Germinal center (tissue), 1 donor: ENCODE measurements at regions not wholly inside any gene's neighbourhood (a gene's known extent, or its start where the extent isn't known, plus 50 kb on each side); places are given as distances from the start of the nearest gene placed in this dataset.
"Not testable (repeated sequence)": the region's sequence is repeated elsewhere in the genome, so short reads cannot be mapped to it uniquely, and the experiment has no call there.

ENCODE experiments used
- DNase-seq: peaks from one replicate; pipeline ENCODE4 v3.0.0; 2012; ENCODE audit warnings: mixed read lengths, low spot score

DNA sequence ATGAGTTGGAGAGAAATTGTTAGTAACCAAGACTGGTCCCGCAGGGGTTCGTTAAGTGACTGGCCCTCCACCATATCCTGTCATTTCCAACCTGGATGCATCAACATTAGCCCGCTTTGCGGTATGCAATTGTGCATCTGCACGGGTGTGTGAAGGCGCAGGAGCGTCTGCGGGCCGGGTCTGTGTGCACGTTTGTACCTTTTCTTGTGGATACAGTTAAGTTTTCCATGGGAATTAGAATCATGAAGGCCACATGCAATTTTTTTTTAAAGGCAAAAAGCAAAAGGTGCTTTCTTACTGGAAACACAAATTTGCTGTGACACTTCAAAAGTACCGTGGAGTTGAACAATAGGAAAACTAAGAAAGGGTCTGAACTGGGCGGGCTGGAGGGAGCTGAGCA lies 355.4 kb upstream of the ZFHX3 start:
- DNase-seq, result no peak

DNA sequence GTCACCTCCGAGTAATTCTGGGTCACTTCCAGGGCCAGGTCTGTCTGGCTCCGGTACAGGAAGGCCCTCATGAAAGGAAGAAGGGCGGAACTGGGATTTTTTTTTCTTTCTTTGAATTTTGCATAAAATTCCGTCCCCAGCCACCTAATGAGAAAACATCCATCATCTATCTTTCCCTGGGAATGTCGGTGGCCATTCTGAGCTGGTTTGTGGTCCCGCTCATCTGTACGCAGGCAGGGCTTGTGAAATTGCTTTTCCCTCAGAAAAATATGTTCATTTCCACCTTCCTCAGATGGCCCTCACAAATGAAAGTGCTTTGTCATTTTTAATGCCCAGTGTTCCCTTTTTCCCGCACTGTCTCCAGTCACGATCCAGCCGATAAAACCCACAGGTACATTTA lies 353.0 kb upstream of the ZFHX3 start:
- no peak for DNase-seq

DNA sequence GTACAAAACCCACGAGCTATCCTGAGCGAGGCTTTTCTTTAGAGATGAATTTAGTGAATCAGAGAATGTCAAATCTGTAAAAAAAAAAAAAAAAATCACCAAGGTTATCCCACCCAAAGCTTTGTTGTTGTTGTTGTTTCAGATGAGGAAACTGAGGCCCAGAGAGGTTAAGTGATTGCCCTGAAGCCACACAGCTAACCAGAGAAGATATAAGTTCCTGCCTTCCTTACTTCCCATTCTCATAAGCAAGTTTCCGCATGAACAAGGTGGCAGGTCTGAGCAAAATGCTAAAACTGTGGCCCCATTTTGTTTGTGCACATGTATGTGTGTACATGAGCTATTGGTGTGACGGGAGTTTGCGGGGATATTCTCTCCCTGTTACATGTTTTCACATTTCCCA lies 352.1 kb upstream of the ZFHX3 start:
- no peak for DNase-seq

DNA sequence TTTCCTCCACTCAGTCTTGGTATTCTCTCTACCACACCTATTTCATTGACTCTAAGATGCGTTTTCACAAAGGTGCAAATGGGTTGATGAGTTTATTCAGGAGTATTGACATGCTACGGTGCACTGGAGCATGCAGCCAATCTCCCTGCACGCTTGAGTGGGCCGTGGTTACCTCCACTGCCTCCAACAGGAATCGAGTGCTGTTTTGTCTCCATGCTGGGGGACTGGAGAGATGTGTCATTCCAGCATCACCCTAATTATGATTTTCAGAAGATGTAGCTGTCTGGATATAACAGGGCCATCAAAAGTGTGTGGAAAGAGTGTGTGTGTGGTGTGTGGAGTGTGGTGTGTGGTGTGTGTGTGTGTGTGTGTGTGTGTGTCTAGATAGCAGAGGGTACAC lies 351.6 kb upstream of the ZFHX3 start:
- no peak for DNase-seq

DNA sequence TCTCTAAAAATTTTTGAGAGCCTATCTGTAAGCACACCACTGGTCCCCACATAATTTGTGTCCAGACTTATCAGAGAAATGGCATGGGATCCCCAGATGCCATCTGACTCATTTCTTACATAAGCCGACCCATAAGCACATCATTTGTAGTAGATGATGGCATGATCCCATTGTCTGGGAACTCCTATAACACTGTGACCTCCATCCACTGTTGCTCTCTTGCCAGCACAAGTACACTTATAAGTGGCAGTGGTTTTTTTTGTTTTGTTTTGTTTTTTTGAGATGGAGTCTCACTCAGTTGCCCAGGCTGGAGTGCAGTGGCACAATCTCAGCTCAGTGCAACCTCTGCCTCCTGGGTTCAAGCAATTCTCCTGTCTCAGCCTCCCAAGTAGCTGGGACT lies 350.7 kb upstream of the ZFHX3 start:
- DNase-seq, result not testable (repeated sequence)

DNA sequence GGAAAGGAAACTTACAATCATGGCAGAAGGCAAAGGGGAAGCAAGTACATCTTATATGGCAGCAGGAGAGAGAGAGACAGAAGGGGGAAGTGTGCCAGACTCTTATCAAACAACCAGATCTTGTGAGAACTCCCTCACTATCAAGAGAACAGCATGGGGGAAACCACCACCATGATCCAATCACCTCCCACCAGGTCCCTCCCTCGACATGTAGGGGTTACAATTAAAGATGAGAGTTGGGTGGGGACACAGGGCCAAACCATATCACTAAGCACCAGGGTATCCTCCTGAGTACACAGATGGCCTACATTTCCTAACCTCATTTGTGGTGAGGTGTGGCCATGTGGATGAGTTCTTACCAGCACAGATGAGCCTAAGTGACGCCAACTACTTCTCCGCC lies 348.6 kb upstream of the ZFHX3 start:
- no peak for DNase-seq

DNA sequence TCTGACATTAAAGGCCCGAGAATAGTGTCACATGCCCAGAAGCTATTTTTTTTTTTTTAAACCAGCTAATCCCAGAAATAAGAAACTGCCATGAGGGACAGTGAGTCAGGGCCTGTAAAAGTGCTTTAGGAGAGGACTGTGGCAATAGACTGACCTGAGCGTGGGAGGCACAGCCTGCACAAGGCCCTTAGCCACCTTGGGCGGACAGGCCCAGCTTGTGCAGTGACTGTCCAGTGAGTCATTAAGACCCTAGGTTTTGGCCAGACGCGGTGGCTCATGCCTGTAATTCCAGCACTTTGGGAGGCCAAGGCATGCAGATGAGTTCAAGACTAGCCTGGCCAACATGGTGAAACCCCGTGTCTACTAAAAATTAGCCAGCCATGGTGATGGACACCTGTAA lies 343.0 kb upstream of the ZFHX3 start:
- DNase-seq, result no peak

DNA sequence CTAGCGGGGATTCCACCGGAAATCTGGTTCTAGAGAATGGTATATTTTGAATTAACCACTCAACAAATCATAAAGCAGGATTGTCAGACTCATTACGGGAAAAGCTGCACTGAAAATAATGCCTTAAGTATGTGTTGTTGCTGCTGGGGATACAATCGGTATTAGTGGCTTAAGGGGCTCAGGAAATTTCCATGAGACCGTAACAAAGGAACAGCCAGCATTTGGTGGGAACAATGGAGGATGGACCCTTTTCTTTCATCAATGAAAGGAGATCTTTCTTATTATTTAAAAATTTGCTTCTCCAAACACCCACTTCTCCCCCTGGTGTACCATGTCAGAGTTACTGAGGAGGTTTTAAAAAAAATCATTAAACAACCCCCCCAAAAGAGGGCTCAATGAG lies 342.6 kb upstream of the ZFHX3 start:
- DNase-seq, result no peak

DNA sequence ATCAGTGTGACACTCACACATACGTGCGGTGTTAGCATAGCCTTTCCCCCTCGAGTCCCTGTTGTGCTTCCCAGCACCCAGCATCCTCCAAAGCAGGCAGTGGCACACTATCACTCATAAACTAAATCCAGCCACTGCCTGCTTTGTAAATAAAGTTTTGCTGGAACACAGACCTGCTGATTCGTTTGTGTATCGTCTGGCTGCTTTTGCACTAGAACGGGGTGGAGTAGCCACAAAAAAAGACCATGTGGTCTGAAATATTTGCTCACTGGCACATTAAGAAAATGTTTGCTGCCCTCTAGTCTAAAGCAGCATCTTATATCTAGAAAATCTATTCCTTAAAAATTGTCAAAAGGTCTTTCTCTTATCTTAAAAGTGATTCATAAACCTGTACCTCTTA lies 341.2 kb upstream of the ZFHX3 start:
- no peak for DNase-seq

DNA sequence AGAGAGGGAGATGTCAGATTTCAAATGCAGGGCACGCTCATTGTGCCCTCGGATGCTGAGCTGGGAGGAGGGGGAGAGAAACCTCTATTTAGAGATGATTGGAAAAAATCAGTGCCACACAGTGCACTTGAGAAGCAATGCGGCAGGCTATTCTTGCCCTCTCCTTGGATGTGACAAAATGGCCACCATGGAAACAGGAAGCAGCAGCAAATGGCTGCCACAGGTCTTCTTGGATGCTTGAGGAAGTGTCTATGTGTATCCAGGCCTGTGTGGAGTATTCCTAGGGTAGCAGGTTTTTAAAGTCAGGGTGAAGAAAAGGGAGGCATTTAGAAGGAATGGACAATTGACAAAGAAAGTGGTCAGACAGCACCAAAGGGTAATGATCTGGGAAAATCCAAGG lies 340.1 kb upstream of the ZFHX3 start:
- DNase-seq, result no peak

DNA sequence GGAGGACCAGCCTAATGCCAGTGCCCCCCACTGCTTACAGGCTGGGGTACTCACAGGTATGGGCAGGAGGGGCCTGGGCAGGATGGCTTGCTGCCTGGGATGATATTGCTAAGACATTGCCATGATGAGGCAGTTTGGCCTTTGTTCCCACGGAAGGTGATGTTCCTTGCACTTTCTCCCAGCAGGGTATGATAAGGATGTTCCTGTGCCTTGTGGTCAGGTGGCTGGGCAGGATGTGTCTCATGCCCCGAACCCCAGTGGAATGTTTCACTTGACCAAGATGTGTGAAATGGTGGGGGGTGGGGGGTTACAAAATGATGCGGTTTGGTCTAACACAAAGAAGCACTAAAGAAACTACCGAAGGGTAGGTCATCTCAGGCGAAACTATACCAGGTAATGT lies 337.8 kb upstream of the ZFHX3 start:
- no peak for DNase-seq

DNA sequence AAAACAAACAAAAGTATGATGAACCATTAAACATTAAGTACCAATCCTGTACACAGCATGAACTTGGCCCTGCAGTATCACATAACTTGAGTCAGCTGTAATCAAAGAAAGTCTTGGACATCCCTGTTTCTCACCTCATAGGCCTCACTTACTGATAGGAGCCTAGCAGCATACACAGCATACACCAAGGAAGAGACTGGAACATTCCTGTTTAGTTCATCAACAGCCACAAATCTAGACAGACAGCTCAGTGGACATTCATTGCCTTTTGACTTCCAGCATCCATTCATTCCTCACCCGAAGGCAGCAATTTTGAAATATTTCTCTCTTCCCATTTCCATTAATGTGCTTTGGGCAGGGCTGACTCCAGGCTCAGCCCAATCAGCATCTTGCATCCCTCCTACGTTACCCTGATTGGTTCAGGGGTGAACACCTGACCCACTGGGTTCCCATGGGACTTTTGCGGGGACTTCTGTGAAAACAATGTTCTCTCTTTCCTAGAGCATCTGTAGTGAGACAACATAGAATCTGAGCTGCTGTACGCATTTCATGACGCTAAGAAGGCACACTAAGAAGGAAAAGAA lies 336.7 kb upstream of the ZFHX3 start:
- no peak for DNase-seq

DNA sequence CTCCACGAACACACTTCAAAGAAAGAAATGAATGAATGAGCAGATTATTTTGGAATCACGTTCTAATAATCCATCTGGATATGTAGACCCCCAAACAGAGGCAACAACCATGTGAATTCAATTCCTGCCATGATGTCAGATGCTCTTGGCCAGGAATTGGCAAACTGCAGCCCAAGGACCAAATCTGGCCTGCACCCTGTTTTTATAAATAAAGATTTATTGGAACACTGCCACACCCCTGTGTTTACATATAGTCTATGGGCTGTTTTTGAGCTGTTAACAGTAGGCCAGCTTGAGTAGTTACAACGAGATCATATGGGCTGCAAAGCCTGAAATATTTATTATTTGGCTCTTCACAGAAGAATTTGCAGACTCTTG lies 336.0 kb upstream of the ZFHX3 start:
- no peak for DNase-seq

DNA sequence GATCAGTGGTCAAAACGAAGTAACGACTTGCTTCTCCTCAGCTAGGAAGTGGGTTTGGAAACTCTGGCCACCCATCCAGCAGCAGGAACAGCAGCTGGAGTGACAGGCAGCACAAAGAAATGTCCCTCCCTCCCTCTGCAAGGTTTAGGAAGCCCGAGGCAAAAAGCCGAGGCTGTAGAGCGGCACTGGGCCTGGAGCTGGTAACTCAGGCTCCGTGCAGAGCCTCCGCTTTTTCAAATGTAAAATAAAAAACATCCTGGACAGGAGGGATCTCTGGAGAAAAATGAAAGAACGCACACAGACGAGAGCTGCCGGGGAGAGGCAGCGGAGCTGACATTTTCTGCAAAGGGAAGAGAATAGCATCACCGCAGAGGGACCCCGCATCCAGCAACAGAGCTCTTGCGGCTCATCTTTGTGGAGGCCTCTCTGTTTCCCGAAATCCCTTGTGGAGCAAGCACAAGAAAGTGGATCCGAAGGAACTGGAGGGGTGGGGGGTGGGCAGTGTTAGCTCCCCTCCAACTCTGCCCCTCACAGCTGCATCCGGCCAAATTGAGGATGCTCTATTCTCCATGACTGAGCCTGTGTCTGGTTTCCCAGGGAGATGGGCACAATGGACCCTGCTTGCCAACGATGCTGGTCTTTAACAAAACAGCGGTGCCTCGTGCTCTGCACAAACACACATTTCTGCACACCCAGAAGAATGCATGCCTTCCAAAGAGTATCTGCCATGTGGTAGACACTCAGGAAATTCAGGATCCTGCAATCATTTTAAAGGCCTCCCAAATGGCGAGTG lies 335.5 kb upstream of the ZFHX3 start:
- no peak for DNase-seq

DNA sequence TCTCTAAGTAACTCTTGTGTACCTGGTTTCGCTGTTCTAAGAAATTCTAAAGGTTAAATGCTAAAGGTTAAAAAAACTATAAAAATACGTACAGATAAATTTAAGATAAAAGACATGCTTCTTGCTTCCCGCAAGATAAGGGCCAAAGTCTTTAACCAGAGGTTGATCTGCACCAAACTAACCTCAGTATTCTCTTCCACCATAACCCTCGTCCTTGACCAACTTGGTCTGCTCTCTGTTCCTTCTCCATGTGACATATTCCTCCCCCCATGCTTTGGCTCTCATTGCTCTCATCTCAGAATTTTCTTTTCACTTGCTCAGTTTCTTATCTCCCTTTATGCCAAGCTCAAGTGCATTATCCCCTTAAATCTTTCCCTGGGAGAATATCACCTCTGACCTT lies 330.5 kb upstream of the ZFHX3 start:
- no peak for DNase-seq

DNA sequence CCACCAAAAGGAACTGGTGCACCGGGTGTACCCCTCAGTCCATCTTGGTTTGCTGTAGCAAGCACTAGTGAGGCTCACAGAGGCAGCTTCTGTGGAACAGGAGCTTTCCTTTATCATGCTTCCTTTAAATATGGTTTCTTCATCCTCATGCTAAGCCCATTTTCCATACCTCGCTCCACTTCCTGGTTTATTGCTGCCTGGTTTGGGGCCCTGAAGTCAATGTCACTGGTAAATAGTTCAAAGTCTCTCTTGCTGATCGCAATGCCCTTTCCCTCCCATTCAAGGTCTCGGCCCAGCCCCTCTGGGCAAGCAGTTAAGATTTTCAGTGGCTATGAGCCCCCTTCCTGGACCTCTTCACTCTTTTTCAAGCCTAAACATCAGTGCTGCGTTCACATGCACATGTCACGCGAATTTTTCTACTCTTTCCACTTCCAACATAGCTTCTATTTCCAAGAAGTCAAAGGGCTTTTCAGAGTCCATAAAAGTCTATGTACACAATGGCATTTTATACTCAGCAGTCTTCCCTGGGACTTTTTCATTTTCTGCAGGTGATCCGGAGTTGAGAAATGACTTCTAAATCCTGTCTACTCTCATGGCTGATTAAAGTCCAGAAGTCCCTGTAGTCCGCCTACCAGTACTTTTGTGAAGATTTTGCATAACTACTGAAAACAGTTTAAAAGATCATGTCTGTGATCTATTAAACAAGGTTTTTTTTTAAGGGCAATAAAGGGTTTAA lies 323.8 kb upstream of the ZFHX3 start:
- no peak for DNase-seq

DNA sequence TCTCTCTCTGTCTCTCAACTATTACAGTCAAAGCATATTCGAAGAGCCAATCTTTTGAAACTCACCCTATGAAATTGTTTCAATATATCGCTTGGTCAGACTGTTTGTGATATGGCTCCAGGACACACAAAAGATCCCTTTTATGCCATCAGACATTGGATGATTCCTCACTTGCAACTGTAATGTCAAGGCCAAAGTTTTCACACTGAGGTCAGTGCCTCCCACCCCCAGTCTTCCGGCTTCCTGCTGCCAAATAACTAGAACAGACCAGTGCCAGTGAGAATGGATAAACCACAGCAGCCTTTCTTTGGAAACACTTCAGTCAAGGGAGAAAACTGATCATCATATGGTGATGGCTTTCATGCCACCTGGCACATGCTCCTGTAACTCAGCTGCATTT lies 321.9 kb upstream of the ZFHX3 start:
- no peak for DNase-seq

DNA sequence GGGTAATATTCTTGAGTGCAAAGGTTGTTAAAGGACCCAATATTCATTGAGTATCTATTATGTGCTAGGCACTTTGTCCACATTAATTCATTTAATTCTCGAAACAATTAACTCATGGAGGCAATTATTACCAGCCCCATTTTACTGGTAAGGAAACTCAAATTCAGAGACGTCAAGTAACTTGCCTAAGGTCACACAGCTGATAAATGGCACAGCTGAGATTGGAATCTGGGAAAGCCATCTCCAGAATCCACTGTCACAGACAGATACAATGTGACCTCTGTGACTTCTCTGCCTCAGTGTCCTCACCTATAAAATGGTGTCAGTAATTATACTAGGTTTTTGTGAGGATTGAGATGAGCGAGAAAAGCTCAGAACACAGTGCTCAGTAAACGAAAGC lies 320.8 kb upstream of the ZFHX3 start:
- no peak for DNase-seq

DNA sequence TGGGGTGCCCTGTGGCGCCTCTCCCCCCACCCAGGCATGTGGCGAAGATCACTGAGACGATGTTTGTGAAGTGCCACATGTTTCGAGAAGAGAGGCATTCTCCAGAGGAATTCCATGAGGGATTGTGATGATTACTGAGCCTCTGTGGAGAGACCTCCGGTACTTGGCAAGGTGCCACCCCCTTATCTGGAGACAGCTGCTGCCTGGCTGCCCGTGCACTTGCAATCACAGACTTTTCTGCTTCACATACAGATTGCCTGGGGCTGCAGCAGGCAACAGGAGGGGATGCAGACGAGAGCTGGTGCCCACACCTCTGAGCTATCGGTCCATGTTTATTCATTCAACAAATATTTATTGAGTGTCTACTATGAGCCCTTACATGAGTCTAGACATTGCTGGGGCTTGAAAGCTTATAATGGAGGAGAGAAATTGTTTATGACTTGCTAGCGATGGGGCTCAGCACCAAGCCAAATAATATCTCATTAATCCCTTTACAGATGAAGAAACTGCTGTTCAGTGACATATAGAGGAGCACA lies 317.2 kb upstream of the ZFHX3 start:
- DNase-seq, result no peak

DNA sequence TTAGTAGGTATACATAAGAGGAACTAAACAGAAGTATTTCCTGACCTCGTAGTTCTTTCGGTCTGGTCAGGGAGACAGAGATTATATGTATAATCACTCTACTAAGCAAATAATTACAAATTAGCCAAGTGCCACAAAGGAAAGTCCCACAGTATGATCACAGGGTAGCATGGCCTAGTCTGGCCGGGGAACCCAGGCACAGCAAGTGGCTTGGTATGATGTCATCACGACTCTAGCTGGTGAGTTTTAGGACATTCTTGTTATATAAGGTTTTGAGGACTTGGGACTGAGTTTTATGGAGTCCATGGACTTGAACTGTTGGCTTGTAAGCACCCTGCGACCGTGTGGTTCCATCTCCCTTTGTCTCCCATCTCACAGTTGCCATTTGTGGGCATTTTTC lies 316.5 kb upstream of the ZFHX3 start:
- DNase-seq, result no peak

DNA sequence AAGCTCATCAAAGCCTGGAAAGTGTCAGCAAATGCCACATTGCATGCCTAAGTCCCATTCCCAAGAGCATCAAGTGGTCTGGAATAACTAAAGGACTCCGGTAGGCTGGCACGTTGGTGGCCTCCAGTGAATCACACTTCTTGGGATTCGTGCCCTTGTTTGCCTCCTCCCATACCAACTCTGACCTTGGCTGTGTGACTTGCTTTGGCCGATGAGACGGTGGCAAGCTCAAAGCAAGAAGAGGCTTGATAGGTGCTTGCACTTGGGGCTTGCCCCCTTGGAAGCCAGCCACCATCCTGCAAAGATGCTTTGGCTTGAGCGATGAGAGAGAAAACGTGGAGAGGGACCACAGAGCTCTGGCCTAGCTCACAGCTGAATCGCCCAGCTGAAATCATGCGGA lies 313.1 kb upstream of the ZFHX3 start:
- no peak for DNase-seq

DNA sequence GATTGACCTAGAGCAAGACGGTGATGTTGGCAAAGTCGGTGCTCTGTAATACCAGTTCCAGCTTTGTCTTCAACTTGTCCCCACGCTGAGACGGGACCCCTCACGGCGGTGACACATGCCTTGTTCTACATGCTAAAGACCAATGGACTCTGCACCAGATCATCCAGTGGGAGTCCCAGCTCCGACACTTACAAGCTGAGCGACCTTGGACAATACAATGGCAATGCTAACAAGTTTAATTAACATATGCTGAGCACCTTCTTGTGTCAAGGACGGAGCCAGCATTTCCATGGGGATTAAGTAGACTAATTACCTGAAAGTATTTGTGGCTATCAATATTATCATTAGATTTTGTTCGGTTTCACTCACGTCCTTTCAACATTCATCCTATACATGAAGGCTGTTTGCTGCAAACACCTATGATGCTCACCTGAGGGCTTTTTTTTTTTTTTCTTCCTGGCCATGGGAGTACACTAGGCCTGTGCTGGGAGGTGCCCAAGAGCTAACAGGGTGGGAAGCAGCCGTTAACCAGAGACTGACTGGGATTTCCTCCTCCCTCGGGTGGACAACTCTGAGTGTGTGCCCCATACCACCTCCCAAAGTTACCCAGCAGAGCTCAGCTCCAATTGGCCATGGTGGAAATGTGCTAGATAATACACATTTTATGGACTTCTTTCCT lies 308.6 kb upstream of the ZFHX3 start:
- no peak for DNase-seq

DNA sequence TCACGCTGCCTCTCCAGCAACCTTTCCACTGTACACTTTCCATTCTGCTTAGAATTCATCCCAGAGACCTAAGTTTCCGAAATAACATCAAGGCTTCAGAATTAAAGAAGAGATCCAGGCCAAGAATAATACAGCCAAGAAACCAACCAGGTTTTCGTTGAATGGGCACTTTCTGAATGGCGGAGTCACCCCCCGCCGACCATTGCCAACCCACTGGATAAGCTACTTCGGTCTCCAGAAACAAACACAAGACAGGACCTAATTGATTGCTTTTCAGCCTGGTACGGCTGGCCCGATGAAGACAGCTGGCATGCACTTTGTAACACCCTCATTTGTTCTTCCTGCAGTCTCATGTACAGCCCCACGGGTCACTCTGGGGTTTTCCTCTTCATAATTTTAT lies 308.1 kb upstream of the ZFHX3 start:
- no peak for DNase-seq
